ENCODE measurements at regions not wholly inside any gene's neighbourhood (a gene's known extent, or its start where the extent isn't known, plus 50 kb on each side); places are given as distances from the start of the nearest gene placed in this dataset.
A peak's percentile ranks its signal among the peaks of the same experiment; 100 is the strongest.
"Not testable (repeated sequence)": the region's sequence is repeated elsewhere in the genome, so short reads cannot be mapped to it uniquely, and the experiment has no call there.

- Histone ChIP-seq H3K36me3 (ENCODE audit: control insufficient read depth in 4 of 4, insufficient read depth in 3 of 4, low read depth in 1 of 4, low read length in 3 of 4) (peaks cover 0 to 7% (median 2%) of the 10 kb centered on the region in 4 donors), H3K9ac (ENCODE audit: low read depth in 1 of 2, low read length in 2 of 2) (peak overlapping the region in 1 of 2 donors; percentile 16), H3K27me3 (ENCODE audit: control insufficient read depth in 4 of 4, insufficient read depth in 4 of 4, low read length in 3 of 4) (no peaks in the 10 kb centered on the region), H3K9me3 (ENCODE audit: control insufficient read depth in 4 of 4, low read length in 3 of 4) (peaks cover 0 to 1% (median 0%) of the 10 kb centered on the region in 4 donors), H3K4me1 (ENCODE audit: control insufficient read depth in 4 of 4, insufficient read depth in 4 of 4, low read length in 3 of 4) (peaks cover 2 to 18% (median 6%) of the 10 kb centered on the region in 4 donors), H3K4me3 (ENCODE audit: low read depth in 1 of 3, low read length in 3 of 3) (no peak overlapping the region), H3K27ac (ENCODE audit: low read depth in 1 of 2, low read length in 2 of 2) (no peak overlapping the region)
- 83% methylated on average over 5 of the region's 5 CpGs for WGBS
- no peak for TF ChIP-seq HNF4G (IDR thresholded peaks at IDR 0.05)
- no peak for TF ChIP-seq RAD21 (IDR thresholded peaks at IDR 0.05)
- TF ChIP-seq SP1 (IDR thresholded peaks at IDR 0.05), result no peak
- TF ChIP-seq EGR1 (IDR thresholded peaks at IDR 0.05; ENCODE audit: low read depth in 2 of 2), result no peak
- TF ChIP-seq TAF1 (conservative IDR thresholded peaks at IDR 0.05), result no peak
- no peak for TF ChIP-seq HNF4A (conservative IDR thresholded peaks at IDR 0.05)
- TF ChIP-seq FOXA2 (IDR thresholded peaks at IDR 0.05), result no peak
- no peak for TF ChIP-seq FOXA1 (IDR thresholded peaks at IDR 0.05)
- TF ChIP-seq ZBTB33 (IDR thresholded peaks at IDR 0.05), result no peak
- TF ChIP-seq MAX (IDR thresholded peaks at IDR 0.05), result no peak
- TF ChIP-seq REST (IDR thresholded peaks at IDR 0.05), result no peak
- no peak for TF ChIP-seq GABPA (IDR thresholded peaks at IDR 0.05 in 1 of 2, conservative IDR thresholded peaks at IDR 0.05 in 1 of 2)
- no peak for TF ChIP-seq NR2F2 (IDR thresholded peaks at IDR 0.05)
- no peak for TF ChIP-seq RXRA (IDR thresholded peaks at IDR 0.05)
- no peak for DNase-seq (ENCODE audit: low spot score)
Observed at GRCh38 chr6:27140999-27141528, 106.4 kb upstream of the PRSS16 start.

- WGBS, result 67% methylated on average over 3 of the region's 3 CpGs
- DNase-seq (ENCODE audit: low spot score), result no peak
- Histone ChIP-seq H3K9me3 (ENCODE audit: control insufficient read depth in 4 of 4, low read length in 3 of 4) (no peaks in the 10 kb centered on the region), H3K27me3 (ENCODE audit: control insufficient read depth in 4 of 4, insufficient read depth in 4 of 4, low read length in 3 of 4) (no peaks in the 10 kb centered on the region), H3K4me3 (ENCODE audit: low read depth in 1 of 3, low read length in 3 of 3) (no peak overlapping the region), H3K36me3 (ENCODE audit: control insufficient read depth in 4 of 4, insufficient read depth in 3 of 4, low read depth in 1 of 4, low read length in 3 of 4) (peaks cover 0 to 7% (median 2%) of the 10 kb centered on the region in 4 donors), H3K27ac (ENCODE audit: low read depth in 1 of 2, low read length in 2 of 2) (no peak overlapping the region), H3K4me1 (ENCODE audit: control insufficient read depth in 4 of 4, insufficient read depth in 4 of 4, low read length in 3 of 4) (peaks cover 2 to 18% (median 6%) of the 10 kb centered on the region in 4 donors), H3K9ac (ENCODE audit: low read depth in 1 of 2, low read length in 2 of 2) (no peak overlapping the region)
- TF ChIP-seq SP1 (IDR thresholded peaks at IDR 0.05) (no peak), YY1 (IDR thresholded peaks at IDR 0.05) (no peak), JUND (IDR thresholded peaks at IDR 0.05) (no peak), CTCF (IDR thresholded peaks at IDR 0.05; ENCODE audit: low read depth, low read length, missing input control) (no peak), EGR1 (IDR thresholded peaks at IDR 0.05; ENCODE audit: low read depth in 2 of 2) (no peak)
Observed at GRCh38 chr6:27141529-27142015, 105.9 kb upstream of the PRSS16 start.

GRCh38 chr6:27143020-27143388 is 104.5 kb upstream of the PRSS16 start:
- H3K36me3 ChIP-seq (ENCODE audit: control insufficient read depth in 4 of 4, insufficient read depth in 3 of 4, low read depth in 1 of 4, low read length in 3 of 4); H3K4me3 ChIP-seq (ENCODE audit: low read depth in 1 of 3, low read length in 3 of 3); H3K27ac ChIP-seq (ENCODE audit: low read depth in 1 of 2, low read length in 2 of 2); DNase-seq (ENCODE audit: low spot score); H3K9ac ChIP-seq (ENCODE audit: low read depth in 1 of 2, low read length in 2 of 2); H3K27me3 ChIP-seq (ENCODE audit: control insufficient read depth in 4 of 4, insufficient read depth in 4 of 4, low read length in 3 of 4); H3K9me3 ChIP-seq (ENCODE audit: control insufficient read depth in 4 of 4, low read length in 3 of 4): not testable (repeated sequence)
- H3K4me1 ChIP-seq (ENCODE audit: control insufficient read depth in 4 of 4, insufficient read depth in 4 of 4, low read length in 3 of 4), result peaks cover 2 to 25% (median 9%) of the 10 kb centered on the region in 4 donors
- WGBS, result 96% methylated on average over 4 of the region's 4 CpGs
